ENCODE measurements at regions not wholly inside any gene's neighbourhood (a gene's known extent, or its start where the extent isn't known, plus 50 kb on each side); places are given as distances from the start of the nearest gene placed in this dataset.

GRCh38 chr5:103896593-103896992 lies 334.0 kb upstream of the NUDT12 start:
- no peak for TF ChIP-seq CTCF (IDR thresholded peaks at IDR 0.05)
- TF ChIP-seq POLR2A (IDR thresholded peaks at IDR 0.05) = no peak

Measured in right lobe of liver (tissue), 4 donors.